OCI-LY3 (cell line): ENCODE measurements at regions not wholly inside any gene's neighbourhood (a gene's known extent, or its start where the extent isn't known, plus 50 kb on each side); places are given as distances from the start of the nearest gene placed in this dataset.

ENCODE experiments used
- EZH2phosphoT487 ChIP-seq: fragments of 200-600 bp; shearing (Covaris generic); IDR thresholded peaks from 2 replicates; pipeline ENCODE4 v1.6.1; 2018; ENCODE audit warnings: antibody characterized with exemption, mixed run types, low read depth
- TF ChIP-seq, protein P1 (sequence below): fragments of 200-600, 300-600 bp; sonication (generic); IDR thresholded peaks from 2 replicates; pipeline ENCODE4 v1.5.1; 2014; ENCODE audit warnings: antibody characterized with exemption, low read length, low read depth

DNA sequence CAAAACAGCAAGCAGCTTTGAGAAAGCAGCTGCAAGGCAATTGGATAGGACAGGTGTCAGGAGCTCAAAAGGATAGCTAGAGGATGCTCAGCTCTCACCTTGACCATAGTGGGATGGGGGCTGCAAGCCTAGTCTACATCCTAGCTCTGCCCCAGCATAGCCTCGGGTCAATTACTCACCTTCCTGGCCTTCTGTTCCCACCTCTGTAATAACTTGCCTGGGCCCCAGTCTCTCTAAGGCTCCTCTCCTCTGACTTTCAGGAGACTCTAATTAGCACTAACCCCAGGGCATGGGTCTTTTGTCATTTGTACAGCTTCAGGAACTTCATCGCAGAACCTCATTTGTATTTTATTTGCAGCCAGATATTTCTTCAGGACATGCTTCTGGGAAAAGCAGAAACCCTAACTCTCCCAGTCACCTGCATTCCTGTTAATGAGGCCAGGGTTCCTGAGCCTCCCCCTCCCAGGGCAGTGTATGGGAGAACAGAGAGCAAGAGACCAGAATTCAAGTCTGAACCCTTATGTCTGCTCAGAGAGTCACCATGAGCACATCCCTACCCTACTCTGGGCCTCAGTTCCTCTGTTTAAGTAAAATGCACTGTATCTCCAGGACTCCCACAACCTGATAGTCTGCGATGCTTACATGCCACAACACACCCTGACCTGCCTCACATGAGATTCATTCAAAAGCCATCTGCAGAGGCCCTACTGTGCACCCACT is 108.1 kb downstream of the MATN1 start:
- no peak for TF ChIP-seq EZH2phosphoT487
- TF ChIP-seq, protein P1, sequence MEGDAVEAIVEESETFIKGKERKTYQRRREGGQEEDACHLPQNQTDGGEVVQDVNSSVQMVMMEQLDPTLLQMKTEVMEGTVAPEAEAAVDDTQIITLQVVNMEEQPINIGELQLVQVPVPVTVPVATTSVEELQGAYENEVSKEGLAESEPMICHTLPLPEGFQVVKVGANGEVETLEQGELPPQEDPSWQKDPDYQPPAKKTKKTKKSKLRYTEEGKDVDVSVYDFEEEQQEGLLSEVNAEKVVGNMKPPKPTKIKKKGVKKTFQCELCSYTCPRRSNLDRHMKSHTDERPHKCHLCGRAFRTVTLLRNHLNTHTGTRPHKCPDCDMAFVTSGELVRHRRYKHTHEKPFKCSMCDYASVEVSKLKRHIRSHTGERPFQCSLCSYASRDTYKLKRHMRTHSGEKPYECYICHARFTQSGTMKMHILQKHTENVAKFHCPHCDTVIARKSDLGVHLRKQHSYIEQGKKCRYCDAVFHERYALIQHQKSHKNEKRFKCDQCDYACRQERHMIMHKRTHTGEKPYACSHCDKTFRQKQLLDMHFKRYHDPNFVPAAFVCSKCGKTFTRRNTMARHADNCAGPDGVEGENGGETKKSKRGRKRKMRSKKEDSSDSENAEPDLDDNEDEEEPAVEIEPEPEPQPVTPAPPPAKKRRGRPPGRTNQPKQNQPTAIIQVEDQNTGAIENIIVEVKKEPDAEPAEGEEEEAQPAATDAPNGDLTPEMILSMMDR, result no peak
